H1 (cell line): ENCODE measurements at regions not wholly inside any gene's neighbourhood (a gene's known extent, or its start where the extent isn't known, plus 50 kb on each side); places are given as distances from the start of the nearest gene placed in this dataset.

ENCODE experiments used
- CTCF ChIA-PET: fragments of 300-600 bp; sonication (Branson Sonifier 250); formaldehyde crosslinking; loops from one replicate; lab custom pipeline; 2021; ENCODE audit not compliant: partially characterized antibody; lab: Charles Lee
- POLR2A ChIA-PET: fragments of 300-600 bp; sonication (Branson Sonifier 250); formaldehyde crosslinking; loops from one replicate; lab custom pipeline; 2021; ENCODE audit warnings: inconsistent platforms; ENCODE audit not compliant: partially characterized antibody; lab: Charles Lee
- DNase-seq, 2 experiments: peaks; one replicate each; pipeline versions ENCODE4 v3.0.0 to v3.0.0-alpha.2; 2010 to 2022; ENCODE audit warnings: low spot score in 2 of 2, low read depth in 1 of 2, mixed read lengths in 1 of 2
- FAIRE-seq: peaks from 2 replicates; lab custom pipeline; 2011; peaks lifted over from hg19 to GRCh38; lab: Jason Lieb, UNC
- H2AFZ ChIP-seq: 2 replicates; pipeline ENCODE4 v1.8.1; 2012; ENCODE audit warnings: low read length, inconsistent platforms
- H2AK5ac ChIP-seq: 2 replicates; pipeline ENCODE4 v1.6.1; 2013; ENCODE audit warnings: low read depth, low read length
- H2BK120ac ChIP-seq: replicated peaks from 2 replicates; pipeline ENCODE3; 2013; ENCODE audit warnings: low read depth, low read length, inconsistent platforms
- H2BK12ac ChIP-seq: 2 replicates; pipeline ENCODE4 v1.6.1; 2013; ENCODE audit warnings: low read depth, low read length
- H2BK15ac ChIP-seq: 2 replicates; pipeline ENCODE4 v1.6.1; 2013; ENCODE audit warnings: low read length
- H2BK20ac ChIP-seq: 2 replicates; pipeline ENCODE4 v1.6.1; 2013; ENCODE audit warnings: low read length
- H2BK5ac ChIP-seq: 2 replicates; pipeline ENCODE4 v1.6.1; 2013; ENCODE audit warnings: low read depth, low read length
- H3K14ac ChIP-seq: 2 replicates; pipeline ENCODE4 v1.6.1; 2013; ENCODE audit warnings: inconsistent platforms; ENCODE audit not compliant: insufficient read length
- H3K18ac ChIP-seq: 2 replicates; pipeline ENCODE4 v1.6.1; 2013; ENCODE audit warnings: low read length; ENCODE audit errors: extremely low read depth
- H3K23ac ChIP-seq: 2 replicates; pipeline ENCODE4 v1.6.1; 2013; ENCODE audit warnings: inconsistent platforms; ENCODE audit not compliant: insufficient read length
- H3K23me2 ChIP-seq: 2 replicates; pipeline ENCODE4 v1.6.1; 2013; ENCODE audit warnings: low read depth, low read length
- H3K27ac ChIP-seq: 2 replicates; pipeline ENCODE4 v1.6.1; 2011; ENCODE audit warnings: low read depth, low read length, inconsistent platforms
- H3K27me3 ChIP-seq, 4 experiments: replicated peaks in 1 of 4; 1 replicate in 1 of 4; 2 replicates in 3 of 4; pipeline versions ENCODE4 v1.6.1 to v1.8.1; 2011 to 2013; ENCODE audit warnings: low read length in 3 of 4, mild to moderate bottlenecking in 3 of 4, inconsistent platforms in 2 of 4, mixed read lengths in 2 of 4, moderate library complexity in 1 of 4; ENCODE audit not compliant: control insufficient read depth in 3 of 4, insufficient read depth in 3 of 4; ENCODE audit errors: extremely low read depth in 1 of 4
- H3K36me3 ChIP-seq, 4 experiments: 2 replicates each; pipeline versions ENCODE4 v1.6.1 to v1.8.1; 2011 to 2013; ENCODE audit warnings: mild to moderate bottlenecking in 4 of 4, low read length in 3 of 4, moderate library complexity in 2 of 4, control low read depth in 1 of 4, inconsistent platforms in 1 of 4; ENCODE audit not compliant: insufficient read depth in 4 of 4, control insufficient read depth in 2 of 4
- H3K4ac ChIP-seq: replicated peaks from 2 replicates; pipeline ENCODE3; 2013; ENCODE audit warnings: low read length, low read depth, mixed read lengths, inconsistent platforms; ENCODE audit not compliant: insufficient read length
- H3K4me1 ChIP-seq, 4 experiments: replicated peaks in 1 of 4; 1 replicate in 1 of 4; 2 replicates in 3 of 4; pipeline versions ENCODE4 v1.6.1 to v1.8.1; 2011 to 2013; ENCODE audit warnings: low read length in 3 of 4, inconsistent platforms in 2 of 4, mixed read lengths in 1 of 4; ENCODE audit not compliant: insufficient read depth in 4 of 4, control insufficient read depth in 3 of 4
- H3K4me2 ChIP-seq, 2 experiments: 2 replicates each; pipeline versions ENCODE4 v1.6.1 to v1.8.1; 2011 to 2013; ENCODE audit warnings: low read depth in 2 of 2, low read length in 2 of 2, control low read depth in 1 of 2, inconsistent platforms in 1 of 2, mild to moderate bottlenecking in 1 of 2; ENCODE audit not compliant: insufficient read depth in 1 of 2
- H3K4me3 ChIP-seq, 4 experiments: fragments of 200-600, 300-600 bp in 1 of 4; sonication (generic), shearing (Covaris generic), sonication (Bioruptor Twin) in 1 of 4; 2 replicates each; pipeline versions ENCODE4 v1.5.1 to v1.8.1; 2011 to 2016; ENCODE audit warnings: low read length in 4 of 4, low read depth in 3 of 4, control low read depth in 2 of 4, inconsistent platforms in 2 of 4, mild to moderate bottlenecking in 2 of 4, mixed read lengths in 1 of 4, moderate library complexity in 1 of 4; ENCODE audit not compliant: insufficient read depth in 2 of 4; ENCODE audit errors: extremely low read depth in 1 of 4
- H3K56ac ChIP-seq: replicated peaks from 2 replicates; pipeline ENCODE3; 2013; ENCODE audit warnings: low read depth, mild to moderate bottlenecking, mixed read lengths, low read length, inconsistent platforms; ENCODE audit not compliant: insufficient read length
- H3K79me1 ChIP-seq: 2 replicates; pipeline ENCODE4 v1.6.1; 2013; ENCODE audit warnings: low read depth, low read length, control low read depth
- H3K79me2 ChIP-seq, 2 experiments: 2 replicates each; pipeline versions ENCODE4 v1.6.1 to v1.8.1; 2012 to 2013; ENCODE audit warnings: low read length in 2 of 2, mild to moderate bottlenecking in 2 of 2, inconsistent platforms in 1 of 2; ENCODE audit not compliant: insufficient read depth in 2 of 2, control insufficient read depth in 1 of 2
- H3K9ac ChIP-seq, 4 experiments: replicated peaks in 1 of 4; 1 replicate in 1 of 4; 2 replicates in 3 of 4; pipeline versions ENCODE4 v1.6.1 to v1.8.1; 2011 to 2013; ENCODE audit warnings: low read depth in 3 of 4, low read length in 3 of 4, control low read depth in 2 of 4, mild to moderate bottlenecking in 2 of 4, moderate library complexity in 2 of 4, inconsistent platforms in 1 of 4; ENCODE audit errors: extremely low read depth in 1 of 4
- H3K9me3 ChIP-seq, 2 experiments: 2 replicates each; pipeline versions ENCODE4 v1.6.1 to v1.8.1; 2012 to 2013; ENCODE audit warnings: mild to moderate bottlenecking in 2 of 2, moderate library complexity in 2 of 2, control low read depth in 1 of 2, inconsistent platforms in 1 of 2, low read depth in 1 of 2, low read length in 1 of 2, mixed read lengths in 1 of 2; ENCODE audit not compliant: insufficient read depth in 2 of 2
- H4K20me1 ChIP-seq, 2 experiments: replicated peaks in 1 of 2; 2 replicates each; pipeline versions ENCODE3 to v1.8.1; 2011 to 2013; ENCODE audit warnings: inconsistent platforms in 2 of 2, low read length in 2 of 2, mild to moderate bottlenecking in 1 of 2; ENCODE audit not compliant: insufficient read depth in 2 of 2, control insufficient read depth in 1 of 2
- H4K5ac ChIP-seq: 2 replicates; pipeline ENCODE4 v1.6.1; 2013; ENCODE audit warnings: low read length, low read depth, mixed read lengths, inconsistent platforms; ENCODE audit not compliant: insufficient read length
- H4K8ac ChIP-seq: 2 replicates; pipeline ENCODE4 v1.8.0; 2013; ENCODE audit warnings: mild to moderate bottlenecking, moderate library complexity, low read length, inconsistent platforms; ENCODE audit not compliant: insufficient read depth; ENCODE audit errors: extremely low read depth
- H4K91ac ChIP-seq: replicated peaks from 2 replicates; pipeline ENCODE3; 2013; ENCODE audit warnings: low read length, mixed read lengths, inconsistent platforms; ENCODE audit not compliant: insufficient read length
- ATF3 ChIP-seq: IDR thresholded peaks from 2 replicates; pipeline ENCODE4 v1.6.1; 2011; ENCODE audit warnings: low read depth, mild to moderate bottlenecking, low read length; ENCODE audit not compliant: insufficient read depth
- BCL11A ChIP-seq, 2 experiments: IDR thresholded peaks; one replicate each; pipeline ENCODE4 v1.6.1; 2011; ENCODE audit warnings: low read depth in 2 of 2, low read length in 2 of 2, mild to moderate bottlenecking in 2 of 2
- CBX8 ChIP-seq: fragments of 300-800, 300-1000 bp; sonication (generic); IDR thresholded peaks from 2 replicates; pipeline ENCODE4 v1.7.1; 2016; ENCODE audit warnings: low read depth, low read length, borderline replicate concordance
- FOSL1 ChIP-seq: IDR thresholded peaks from 2 replicates; pipeline ENCODE4 v1.6.1; 2011; ENCODE audit warnings: mild to moderate bottlenecking, low read depth, low read length, moderate library complexity; ENCODE audit not compliant: insufficient read depth
- KDM1A ChIP-seq: fragments of 200-600, 300-600 bp; sonication (generic); IDR thresholded peaks from 2 replicates; pipeline ENCODE4 v1.7.1; 2016; ENCODE audit warnings: mild to moderate bottlenecking, low read length, borderline replicate concordance
- MAFK ChIP-seq: IDR thresholded peaks from 2 replicates; pipeline ENCODE4 v1.6.1; 2012; ENCODE audit warnings: low read depth, mild to moderate bottlenecking, improper control_type of control experiment, low read length
- MAX ChIP-seq: IDR thresholded peaks from 2 replicates; pipeline ENCODE4 v1.6.1; 2012; ENCODE audit warnings: inconsistent platforms
- POLR2A ChIP-seq, 2 experiments: IDR thresholded peaks; 1 replicate in 1 of 2; 2 replicates in 1 of 2; pipeline ENCODE4 v1.6.1; 2011; ENCODE audit warnings: low read depth in 2 of 2, low read length in 2 of 2, mild to moderate bottlenecking in 2 of 2; ENCODE audit errors: control extremely low read depth in 1 of 2
- RXRA ChIP-seq: IDR thresholded peaks from 2 replicates; pipeline ENCODE4 v1.6.1; 2011; ENCODE audit warnings: low read depth, mild to moderate bottlenecking, low read length, moderate library complexity; ENCODE audit not compliant: insufficient read depth
- SAP30 ChIP-seq: fragments of 300-600 bp; sonication (generic); IDR thresholded peaks from 2 replicates; pipeline ENCODE4 v1.7.1; 2012; ENCODE audit warnings: low read length, moderate library complexity, mild to moderate bottlenecking, inconsistent platforms; ENCODE audit not compliant: insufficient read depth, insufficient replicate concordance
- SP2 ChIP-seq: IDR thresholded peaks from 2 replicates; pipeline ENCODE4 v1.6.1; 2012; ENCODE audit warnings: mild to moderate bottlenecking, low read length, inconsistent platforms
- SUZ12 ChIP-seq: fragments of 200-600 bp; sonication (generic); IDR thresholded peaks from 2 replicates; pipeline ENCODE4 v1.6.1; 2012; ENCODE audit warnings: mild to moderate bottlenecking, inconsistent platforms, low read length, moderate library complexity, mixed read lengths
- TAF1 ChIP-seq: IDR thresholded peaks from 2 replicates; pipeline ENCODE4 v1.6.1; 2011; ENCODE audit warnings: mild to moderate bottlenecking, low read depth, low read length
- WGBS, 2 experiments: shearing (Covaris generic) in 1 of 2; methylation state at CpG; one replicate each; pipeline versions ENCODE4 v1.1.6 to v1.1.7; 2013 to 2015; ENCODE audit warnings: low lambda C conversion rate in 2 of 2, mixed read lengths in 2 of 2, inconsistent platforms in 1 of 2, low coverage in 1 of 2, missing lambda C conversion rate in 1 of 2; ENCODE audit not compliant: insufficient replicate concordance in 2 of 2, insufficient coverage in 1 of 2, insufficient read length in 1 of 2; ENCODE audit errors: extremely low coverage in 1 of 2, missing lambda C conversion rate in 1 of 2; 5-methylcytosine and 5-hydroxymethylcytosine counted together

- H2AFZ ChIP-seq: no peak overlapping the region
- 0 out of 2 replicates have a peak overlapping the region, but pooled peaks have one; percentile 1 for H3K27ac ChIP-seq
- 84% methylated on average over 4 of the region's 4 CpGs; no CpG with 5 or more reads in 1 of the 2 experiments for WGBS, 2 experiments
- H3K18ac ChIP-seq: peak overlapping the region; percentile 56; the same call in 1 of the 2 replicates
- no peak overlapping the region for H4K8ac ChIP-seq
- no peak for DNase-seq
- H3K4me3 ChIP-seq: peak overlapping the region in 2 of 4 experiments; percentile 1 to 58; a peak in 3 of 8 replicates
- H3K79me1 ChIP-seq: no peaks in the 10 kb centered on the region; the same call in 1 of the 2 replicates
- H2BK12ac ChIP-seq: peak overlapping the region; percentile 91
- peaks cover 2 to 17% (median 4%) of the 10 kb centered on the region in 4 experiments; a peak in 5 of 7 replicates for H3K4me1 ChIP-seq
- ChIA-PET POLR2A (interaction anchor here (0.6 to 0.8 kb wide), 3 partner anchors 10 to 777 kb away, joined by 3 to 4 read pairs (median 3); no protein-coding TSS in a partner anchor), CTCF (interaction anchor here (0.9 to 2.1 kb wide), 3 partner anchors 10 to 19 kb away, joined by 3 to 4 read pairs (median 4); no protein-coding TSS in a partner anchor)
- no peaks in the 10 kb centered on the region; the same call in 1 of the 2 replicates for H3K23me2 ChIP-seq
- H2BK120ac ChIP-seq: peak overlapping the region; percentile 36
- H2BK15ac ChIP-seq: no peak overlapping the region
- H4K5ac ChIP-seq: peak overlapping the region; percentile 83
- peaks cover 0 to 4% of the 10 kb centered on the region in 2 experiments; a peak in 1 of 4 replicates for H3K79me2 ChIP-seq
- H3K4ac ChIP-seq: peak overlapping the region; percentile 79
- no peak overlapping the region for H3K23ac ChIP-seq
- H2BK20ac ChIP-seq: peak overlapping the region; percentile 56; the same call in 1 of the 2 replicates
- no peak overlapping the region for H4K91ac ChIP-seq
- no peaks in the 10 kb centered on the region for H3K36me3 ChIP-seq
- H2BK5ac ChIP-seq: peak overlapping the region; percentile 79; the same call in 1 of the 2 replicates
- H3K27me3 ChIP-seq: no peaks in the 10 kb centered on the region
- no peak overlapping the region for H3K14ac ChIP-seq
- no peaks in the 10 kb centered on the region for H3K9me3 ChIP-seq
- peak overlapping the region; percentile 39 to 52 for H3K4me2 ChIP-seq
- FAIRE-seq: no peak
- H4K20me1 ChIP-seq: no peaks in the 10 kb centered on the region
- no peak overlapping the region for H3K56ac ChIP-seq
- peak overlapping the region; percentile 75 for H2AK5ac ChIP-seq
- H3K9ac ChIP-seq: no peak overlapping the region
- TF ChIP-seq MAX (no peak), SUZ12 (no peak), RXRA (no peak), MAFK (no peak), KDM1A (no peak), FOSL1 (no peak), BCL11A (IDR thresholded peaks at IDR 0.05; ENCODE audit: low read depth in 2 of 2, low read length in 2 of 2) (no peak), CBX8 (no peak), TAF1 (no peak), ATF3 (no peak), SP2 (no peak), POLR2A (IDR thresholded peaks at IDR 0.05; ENCODE audit: control extremely low read depth in 1 of 2, low read depth in 2 of 2, low read length in 2 of 2) (no peak), SAP30 (no peak)
These were observed 75.6 kb downstream of the PRL start for GRCh38 chr6:22221211-22221610.
